GM19395 (cell line): ENCODE measurements at regions not wholly inside any gene's neighbourhood (a gene's known extent, or its start where the extent isn't known, plus 50 kb on each side); places are given as distances from the start of the nearest gene placed in this dataset.

ENCODE experiments used
- ATAC-seq: cut with Tn5 transposase; IDR thresholded peaks from one replicate; pipeline ENCODE4 v1.9.1; 2021; ENCODE audit warnings: mild to moderate bottlenecking, moderate library complexity; ENCODE audit not compliant: unreplicated experiment

GRCh38 chr16:74100395-74101326 lies 196.0 kb upstream of the PSMD7 start:
- ATAC-seq = no peak

- ATAC-seq = no peak
Measured at GRCh38 chr16:74099530-74099929, 197.1 kb upstream of the PSMD7 start.

GRCh38 chr16:74094962-74095361 lies 201.7 kb upstream of the PSMD7 start:
- no peak for ATAC-seq

DNA sequence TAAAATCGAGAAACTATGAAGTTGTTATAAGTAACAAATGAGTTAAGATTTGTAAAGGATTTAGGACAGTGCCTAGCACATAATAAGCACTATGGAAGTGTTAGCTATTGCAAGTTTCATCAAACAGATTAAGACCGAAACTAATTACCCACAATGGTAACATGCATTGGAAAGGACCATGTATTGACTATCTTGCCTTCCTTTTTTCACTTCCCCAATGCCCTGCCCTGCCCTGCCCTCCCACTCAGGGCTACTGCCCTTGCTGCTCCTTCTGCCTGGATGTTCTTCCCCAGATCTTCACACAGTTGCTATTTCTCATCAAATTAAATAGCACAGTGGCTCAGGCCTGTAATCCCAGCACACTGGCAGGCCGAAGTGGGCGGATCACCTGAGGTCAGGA lies 202.1 kb upstream of the PSMD7 start:
- no peak for ATAC-seq

DNA sequence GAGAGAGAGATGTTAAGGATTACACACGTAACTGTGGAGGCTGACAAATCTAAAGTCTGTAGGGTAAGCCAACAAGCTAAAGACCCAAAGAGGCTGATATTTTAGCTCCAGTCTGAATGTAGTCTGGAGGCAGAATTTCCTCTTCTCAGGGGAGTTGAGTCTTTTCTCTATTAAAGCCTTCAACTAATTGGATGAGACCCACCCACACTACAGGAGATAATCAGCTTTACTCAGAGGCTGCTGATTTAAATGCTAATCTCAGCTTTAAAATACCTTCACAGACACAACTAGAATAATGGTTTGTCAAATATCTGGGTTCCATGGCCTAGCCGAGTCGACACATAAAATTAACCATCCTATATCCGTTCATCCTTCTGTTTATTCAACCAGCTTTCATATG lies 204.3 kb upstream of the PSMD7 start:
- ATAC-seq = no peak

GRCh38 chr16:74090871-74091270 lies 205.7 kb upstream of the PSMD7 start:
- no peak for ATAC-seq

- ATAC-seq = no peak
Measured at GRCh38 chr16:74083541-74083940, 213.1 kb upstream of the PSMD7 start.

DNA sequence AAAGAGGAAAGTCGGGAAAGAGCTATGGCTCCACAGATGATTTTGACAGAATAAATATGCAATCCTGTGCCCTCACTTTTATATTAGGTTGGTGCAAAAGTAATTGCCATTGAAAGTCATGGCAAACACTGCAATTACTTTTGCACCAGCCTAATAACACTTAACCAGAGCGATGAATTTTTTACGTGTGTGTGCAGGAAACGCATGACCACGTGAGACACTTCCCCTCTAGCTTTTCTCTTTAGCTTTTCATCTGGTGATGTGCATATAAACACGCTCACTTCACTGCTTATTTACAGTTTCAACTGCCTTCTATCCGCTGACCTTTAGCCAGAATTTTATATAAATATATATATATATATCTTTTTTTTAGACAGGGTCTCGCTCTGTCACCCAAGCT lies 216.3 kb upstream of the PSMD7 start:
- ATAC-seq = no peak

- peak; percentile 79 for ATAC-seq
Measured at GRCh38 chr16:74079232-74079586, 217.4 kb upstream of the PSMD7 start.

GRCh38 chr16:74078511-74079231 lies 217.9 kb upstream of the PSMD7 start:
- peak; percentile 74 for ATAC-seq

DNA sequence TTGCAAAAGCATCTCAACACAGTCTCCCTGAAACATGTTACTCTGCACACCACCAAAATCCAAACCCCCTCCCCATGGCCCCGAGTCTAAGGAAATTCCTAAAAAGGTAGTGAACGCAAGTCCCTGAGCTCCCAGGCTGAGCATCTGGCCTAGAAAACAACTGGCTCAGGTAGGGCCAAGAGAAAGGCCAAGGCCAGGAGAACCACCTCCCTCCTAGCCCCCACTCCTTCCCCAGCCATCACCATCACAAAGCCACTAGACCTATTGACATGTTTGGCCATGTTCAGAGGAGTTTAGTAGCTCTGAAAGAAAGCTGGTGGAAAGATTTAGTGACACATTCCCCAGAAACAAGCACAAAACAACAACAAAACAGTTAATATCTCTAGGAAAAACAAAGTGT lies 220.0 kb upstream of the PSMD7 start:
- no peak for ATAC-seq

- ATAC-seq = no peak
Measured at GRCh38 chr16:74075393-74075792, 221.2 kb upstream of the PSMD7 start.

GRCh38 chr16:74073456-74073855 lies 223.2 kb upstream of the PSMD7 start:
- no peak for ATAC-seq

GRCh38 chr16:74071996-74072535 lies 224.5 kb upstream of the PSMD7 start:
- ATAC-seq = no peak

- no peak for ATAC-seq
Measured at GRCh38 chr16:74070237-74070636, 226.4 kb upstream of the PSMD7 start.

- no peak for ATAC-seq
Measured at GRCh38 chr16:74064120-74064735, 232.4 kb upstream of the PSMD7 start.

DNA sequence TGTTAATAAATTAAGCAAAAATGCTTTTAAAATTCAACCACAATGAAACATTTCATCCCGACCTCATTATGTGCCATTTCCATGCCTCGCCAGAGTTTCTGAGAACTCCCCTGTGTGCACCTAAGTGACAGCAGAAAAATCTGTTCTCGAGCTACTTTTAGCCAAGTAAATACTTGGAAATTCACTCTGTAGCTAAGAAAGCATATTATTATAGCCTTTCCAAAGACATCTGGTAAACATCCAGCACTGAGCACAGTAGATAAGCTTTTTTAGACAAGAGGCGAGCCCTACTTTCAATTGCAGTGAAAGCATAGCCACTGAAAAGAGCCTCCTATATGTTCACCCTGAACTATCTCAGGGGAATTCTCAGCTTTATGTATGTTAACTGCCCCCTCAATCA lies 242.8 kb upstream of the PSMD7 start:
- no peak for ATAC-seq

DNA sequence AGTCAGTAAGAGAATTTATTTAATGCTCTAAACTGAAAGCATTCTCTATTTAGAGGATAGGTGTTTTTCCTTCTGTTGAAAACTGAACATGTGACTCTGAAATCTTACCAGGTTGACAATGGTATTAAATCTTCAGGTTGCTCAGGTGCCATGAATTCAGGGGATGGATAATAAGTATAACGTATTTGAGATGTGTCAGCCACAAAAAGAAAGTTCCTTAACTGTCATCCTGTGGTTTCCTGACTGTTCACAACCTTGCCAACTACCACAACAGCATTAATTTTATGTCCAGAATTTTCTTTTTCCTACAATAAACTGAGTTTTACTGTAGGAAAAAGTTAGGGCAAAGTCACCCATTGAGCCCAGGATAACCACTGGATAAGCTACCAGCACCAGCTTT lies 243.3 kb upstream of the PSMD7 start:
- ATAC-seq = no peak

- no peak for ATAC-seq
Measured at GRCh38 chr16:74052016-74052415, 244.6 kb upstream of the PSMD7 start.

- no peak for ATAC-seq
Measured at GRCh38 chr16:74049027-74049426, 247.6 kb upstream of the PSMD7 start.

DNA sequence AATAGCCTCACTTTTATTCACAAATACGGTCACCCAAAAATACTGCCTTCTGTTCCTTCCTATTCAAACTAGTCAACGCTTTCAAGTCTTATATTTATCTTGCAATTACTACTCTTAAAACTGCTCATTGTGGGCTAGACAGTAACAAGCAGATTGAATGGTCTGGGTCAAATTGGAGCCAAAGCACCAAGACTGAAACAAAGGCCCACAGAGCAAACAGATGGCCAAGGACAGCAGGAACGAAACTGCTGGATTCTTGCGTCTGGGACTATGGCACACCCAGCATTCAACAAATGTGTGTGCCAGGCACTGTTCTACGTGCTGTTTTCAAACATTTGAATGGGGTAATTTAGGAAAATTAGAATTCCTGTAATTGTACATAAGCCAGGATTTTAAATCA lies 250.1 kb upstream of the PSMD7 start:
- ATAC-seq = no peak

GRCh38 chr16:74045513-74045912 lies 251.1 kb upstream of the PSMD7 start:
- no peak for ATAC-seq
